DND-41 (cell line): ENCODE measurements at regions not wholly inside any gene's neighbourhood (a gene's known extent, or its start where the extent isn't known, plus 50 kb on each side); places are given as distances from the start of the nearest gene placed in this dataset.

Source experiments
- CTCF ChIP-seq: IDR thresholded peaks from 2 replicates; pipeline ENCODE4 v1.5.1; 2012; ENCODE audit warnings: borderline replicate concordance, low read length, moderate library complexity, mild to moderate bottlenecking; ENCODE audit not compliant: poor library complexity, severe bottlenecking; ENCODE audit errors: extremely low read depth
- EZH2 ChIP-seq: IDR thresholded peaks from 3 replicates; pipeline ENCODE4 v1.6.1; 2012; ENCODE audit warnings: borderline replicate concordance, low read depth, mild to moderate bottlenecking, moderate library complexity, low read length, inconsistent platforms; ENCODE audit not compliant: severe bottlenecking

- TF ChIP-seq CTCF (no peak), EZH2 (no peak)
Measured at GRCh38 chr11:106459135-106459534, 381.7 kb downstream of the AASDHPPT start.
